ENCODE measurements at regions not wholly inside any gene's neighbourhood (a gene's known extent, or its start where the extent isn't known, plus 50 kb on each side); places are given as distances from the start of the nearest gene placed in this dataset.

DNA sequence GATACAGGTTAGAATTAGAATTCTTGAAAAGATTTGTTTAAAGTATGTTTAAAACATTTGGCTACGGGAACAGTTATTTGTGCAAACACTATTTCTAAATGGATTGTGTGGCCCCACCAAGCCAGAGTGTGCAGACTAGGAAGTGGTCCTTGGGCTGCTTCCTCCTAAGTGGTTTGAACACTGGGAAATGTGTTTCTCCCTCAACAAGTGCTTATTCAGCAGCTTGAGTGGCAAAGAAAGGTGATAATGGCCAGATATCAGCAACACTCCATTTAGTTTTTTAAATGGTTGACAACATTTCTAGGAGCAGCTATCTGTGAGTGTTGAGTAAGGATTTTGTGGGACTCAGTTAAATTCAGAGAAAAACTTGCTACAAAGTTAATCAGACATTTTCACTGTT lies 141.4 kb upstream of the LNX1 start (continued):
- TF ChIP-seq USF1 (IDR thresholded peaks at IDR 0.05; ENCODE audit: borderline replicate concordance, low read depth) (no peak), TEAD4 (IDR thresholded peaks at IDR 0.05; ENCODE audit: borderline replicate concordance, insufficient read depth) (no peak), MEF2A (IDR thresholded peaks at IDR 0.05; ENCODE audit: borderline replicate concordance, low read depth) (no peak), NRF1 (IDR thresholded peaks at IDR 0.05; ENCODE audit: low read depth, low read length) (no peak), REST (IDR thresholded peaks at IDR 0.05; ENCODE audit: low read depth, low read length) (no peak)
- TF ChIP-seq, protein P1, sequence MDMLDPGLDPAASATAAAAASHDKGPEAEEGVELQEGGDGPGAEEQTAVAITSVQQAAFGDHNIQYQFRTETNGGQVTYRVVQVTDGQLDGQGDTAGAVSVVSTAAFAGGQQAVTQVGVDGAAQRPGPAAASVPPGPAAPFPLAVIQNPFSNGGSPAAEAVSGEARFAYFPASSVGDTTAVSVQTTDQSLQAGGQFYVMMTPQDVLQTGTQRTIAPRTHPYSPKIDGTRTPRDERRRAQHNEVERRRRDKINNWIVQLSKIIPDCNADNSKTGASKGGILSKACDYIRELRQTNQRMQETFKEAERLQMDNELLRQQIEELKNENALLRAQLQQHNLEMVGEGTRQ (IDR thresholded peaks at IDR 0.05; ENCODE audit: borderline replicate concordance, low read depth, low read length): no peak

- Histone ChIP-seq H3K9ac (no peak overlapping the region), H4K20me1 (ENCODE audit: insufficient read depth) (no peaks in the 10 kb centered on the region), H3F3A (replicated peaks; ENCODE audit: insufficient read depth) (peaks cover 22% of the 10 kb centered on the region), H3K9me2 (no peaks in the 10 kb centered on the region), H3K9me3 (no peaks in the 10 kb centered on the region), H3K4me1 (ENCODE audit: control insufficient read depth in 1 of 2, insufficient read depth in 2 of 2, low read depth in 1 of 2, low read length in 1 of 2) (peaks cover 0 to 13% of the 10 kb centered on the region in 2 experiments; a peak in 3 of 4 replicates), H3K4me2 (no peak overlapping the region), H2AFZ (ENCODE audit: low read depth) (no peak overlapping the region), H3K79me2 (ENCODE audit: insufficient read depth) (no peaks in the 10 kb centered on the region), H3K27me3 (ENCODE audit: insufficient read depth) (no peaks in the 10 kb centered on the region), H3K4me3 (ENCODE audit: low read depth in 2 of 2, low read length in 1 of 2) (no peak overlapping the region), H3K36me3 (replicated peaks in 1 of 2; ENCODE audit: control insufficient read depth in 1 of 2, insufficient read depth in 2 of 2, low read length in 1 of 2) (no peaks in the 10 kb centered on the region), H3K27ac (ENCODE audit: low read depth in 2 of 2, low read length in 1 of 2) (no peak overlapping the region)
- WGBS (ENCODE audit: low lambda C conversion rate): 74% methylated on average over 5 of the region's 5 CpGs
- DNase-seq: no peak
- POLR2A ChIA-PET: no interaction called here
- CTCF ChIA-PET: interaction anchor here (1.4 kb wide), 1 partner anchor 25 kb away, joined by 4 read pairs; no protein-coding TSS in a partner anchor
- no peak for TF ChIP-seq FOXM1 (IDR thresholded peaks at IDR 0.05; ENCODE audit: low read depth)
- TF ChIP-seq, protein P1 (IDR thresholded peaks at IDR 0.05; ENCODE audit: borderline replicate concordance, low read depth, low read length): no peak
Measured at GRCh38 chr4:53730031-53730805, 138.9 kb upstream of the LNX1 start.
